GM21515 (cell line): ENCODE measurements at regions not wholly inside any gene's neighbourhood (a gene's known extent, or its start where the extent isn't known, plus 50 kb on each side); places are given as distances from the start of the nearest gene placed in this dataset.

ENCODE experiments used
- ATAC-seq: cut with Tn5 transposase; IDR thresholded peaks from one replicate; pipeline ENCODE4 v1.9.1; 2021; ENCODE audit not compliant: unreplicated experiment

DNA sequence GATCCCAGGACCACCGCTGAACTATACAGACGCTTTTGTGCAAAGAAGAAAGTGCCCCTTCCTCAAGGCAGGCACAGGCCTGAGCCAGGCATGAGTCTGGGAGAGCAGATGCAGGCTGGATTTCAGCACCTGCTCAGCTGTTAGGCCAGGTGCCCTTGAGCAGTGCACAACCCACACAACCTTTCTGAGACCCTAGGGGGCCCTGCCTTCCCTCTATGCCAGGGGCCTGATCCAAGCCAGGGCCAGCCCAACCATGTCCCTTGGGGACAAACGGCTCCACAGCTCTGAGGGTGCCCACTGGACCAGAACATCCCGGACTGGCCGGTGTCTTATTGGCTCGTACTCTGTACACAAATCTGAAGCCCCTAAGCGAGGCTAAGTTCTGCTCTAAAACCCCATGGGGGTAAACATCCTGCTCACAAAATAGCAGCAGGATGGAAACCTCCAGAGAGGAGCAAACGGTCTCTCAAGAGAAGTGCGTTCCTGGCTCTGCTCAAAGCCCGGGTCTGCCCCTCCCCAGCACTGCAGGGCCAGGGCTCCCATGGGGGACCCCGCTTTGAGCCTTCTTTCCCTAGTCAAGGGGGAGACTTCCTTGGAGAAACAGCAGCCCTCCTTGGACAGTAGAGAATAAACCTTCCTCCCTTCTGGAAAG lies 275.1 kb downstream of the NPHP4 start:
- ATAC-seq, result no peak

DNA sequence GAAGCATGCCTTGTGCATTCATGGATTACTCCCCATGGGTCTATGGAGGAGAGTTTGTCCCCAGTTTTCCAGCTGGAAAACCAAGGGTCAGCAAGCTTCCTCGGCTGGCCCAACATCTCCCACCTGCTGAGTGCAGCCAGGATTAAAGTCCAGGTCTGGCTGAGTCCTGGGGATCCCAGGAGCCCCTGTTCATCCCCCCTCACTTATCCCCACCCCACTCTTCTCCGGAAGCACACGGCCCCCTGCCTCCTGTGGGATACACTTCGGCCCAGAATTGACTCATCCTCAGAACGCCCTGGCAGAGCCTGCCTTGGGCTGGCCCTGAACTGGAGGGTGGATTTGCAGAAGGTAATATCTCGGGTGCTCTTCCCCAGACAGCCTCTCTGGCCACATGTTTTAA lies 276.1 kb downstream of the NPHP4 start:
- no peak for ATAC-seq

DNA sequence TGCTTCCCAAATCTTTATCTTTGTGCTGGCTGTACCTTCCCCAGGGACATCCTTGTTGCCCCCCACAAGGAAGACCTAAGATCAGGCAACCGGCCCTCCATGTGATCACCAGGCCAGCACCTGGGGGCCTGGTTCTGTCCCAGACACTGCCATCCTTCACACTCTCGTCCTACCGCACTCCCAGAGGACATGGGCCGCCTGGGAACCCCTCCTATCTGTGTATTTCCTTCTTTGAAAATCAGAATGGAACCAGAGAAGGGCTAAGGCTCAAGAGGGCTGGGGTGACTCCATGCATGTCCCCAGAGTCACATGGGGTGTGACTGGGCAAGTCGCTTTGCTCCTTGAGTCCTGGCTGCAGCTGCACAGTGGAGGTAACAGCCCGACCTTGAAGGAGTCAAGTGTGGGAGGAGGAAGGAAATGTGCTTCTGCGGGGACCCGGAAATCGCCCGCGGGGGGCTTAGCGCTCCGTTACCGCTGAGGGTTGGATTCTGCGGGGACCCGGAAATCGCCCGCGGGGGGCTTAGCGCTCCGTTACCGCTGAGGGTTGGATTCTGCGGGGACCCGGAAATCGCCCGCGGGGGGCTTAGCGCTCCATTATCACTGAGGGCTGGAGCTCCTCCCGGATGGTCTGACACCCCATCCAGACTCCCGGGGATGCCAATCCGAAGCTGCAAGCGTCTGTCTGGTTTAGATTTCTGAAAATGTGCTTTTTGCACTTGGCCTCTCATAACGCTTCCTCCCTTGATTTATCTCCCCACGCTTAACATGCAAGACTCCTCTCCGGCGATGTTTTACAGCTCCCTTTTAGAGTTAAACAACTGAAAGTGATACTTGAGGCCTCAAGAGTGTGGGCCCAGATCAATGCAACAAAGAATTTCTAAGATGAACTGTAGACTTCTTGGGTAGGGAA lies 278.9 kb downstream of the NPHP4 start:
- no peak for ATAC-seq

DNA sequence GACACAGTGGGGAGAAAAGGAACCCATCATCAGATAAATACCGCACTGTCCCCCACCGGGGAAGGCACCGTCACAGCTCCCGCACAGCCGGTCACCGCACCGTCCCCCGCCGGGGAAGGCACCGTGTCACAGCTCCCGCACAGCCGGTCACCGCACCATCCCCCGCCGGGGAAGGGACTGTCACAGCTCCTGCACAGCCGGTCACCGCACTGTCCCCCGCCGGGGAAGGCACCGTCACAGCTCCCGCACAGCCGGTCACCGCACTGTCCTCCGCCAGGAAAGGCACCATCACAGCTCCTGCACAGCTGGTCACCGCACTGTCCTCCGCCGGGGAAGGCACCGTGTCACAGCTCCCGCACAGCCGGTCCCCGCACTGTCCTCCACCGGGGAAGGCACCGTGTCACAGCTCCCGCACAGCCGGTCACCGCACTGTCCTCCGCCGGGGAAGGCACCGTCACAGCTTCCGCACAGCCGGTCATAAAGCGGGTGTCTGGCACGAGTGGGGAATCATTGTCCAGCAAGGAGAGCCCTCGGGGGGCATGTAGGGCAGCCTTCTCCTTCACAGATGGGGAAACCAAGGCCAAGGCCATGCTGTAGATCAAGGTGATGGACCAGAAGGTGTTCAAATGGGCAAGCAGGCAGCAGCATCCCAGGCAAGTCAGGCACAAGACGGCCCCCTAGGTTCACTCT lies 280.1 kb downstream of the NPHP4 start:
- ATAC-seq, result no peak

DNA sequence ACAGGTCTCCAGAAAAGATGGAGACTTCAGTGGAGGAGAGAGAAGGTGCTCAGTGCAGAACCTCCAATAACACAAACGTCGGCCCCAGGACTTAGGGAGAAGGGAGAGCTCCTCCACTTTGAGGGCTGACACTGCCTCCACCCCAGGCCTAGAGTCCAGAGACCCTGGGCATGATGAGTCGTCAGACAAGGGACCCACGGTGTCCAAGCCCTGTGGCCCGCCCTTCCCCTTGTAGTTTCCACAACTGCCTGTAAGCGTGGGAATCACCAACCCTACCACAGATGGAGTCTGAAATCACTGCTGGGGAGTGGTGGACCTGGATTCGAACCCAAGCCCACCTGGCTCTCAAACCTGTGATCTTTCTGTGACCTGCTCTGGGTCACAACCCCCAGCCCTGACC lies 281.1 kb downstream of the NPHP4 start:
- ATAC-seq, result no peak

DNA sequence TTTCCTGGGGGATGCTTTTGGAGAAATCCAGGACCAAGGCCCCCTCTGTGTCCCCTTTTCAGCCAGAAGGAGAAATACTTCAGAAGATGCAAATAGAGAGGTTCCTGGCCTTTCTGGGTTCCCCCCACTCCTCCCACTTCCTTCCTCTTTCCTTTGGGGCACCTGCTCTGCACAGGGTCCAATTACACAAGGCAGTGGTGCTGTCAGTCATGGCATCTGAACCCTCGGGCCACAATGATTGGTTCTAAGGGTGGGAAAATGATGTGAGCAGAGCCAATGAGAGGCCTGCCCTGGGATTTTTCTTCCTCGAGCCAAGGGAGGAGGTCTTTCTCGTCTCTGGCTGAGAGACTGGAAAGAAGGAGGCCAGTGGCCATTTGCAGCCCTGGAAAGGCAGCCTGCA lies 282.2 kb downstream of the NPHP4 start:
- no peak for ATAC-seq

DNA sequence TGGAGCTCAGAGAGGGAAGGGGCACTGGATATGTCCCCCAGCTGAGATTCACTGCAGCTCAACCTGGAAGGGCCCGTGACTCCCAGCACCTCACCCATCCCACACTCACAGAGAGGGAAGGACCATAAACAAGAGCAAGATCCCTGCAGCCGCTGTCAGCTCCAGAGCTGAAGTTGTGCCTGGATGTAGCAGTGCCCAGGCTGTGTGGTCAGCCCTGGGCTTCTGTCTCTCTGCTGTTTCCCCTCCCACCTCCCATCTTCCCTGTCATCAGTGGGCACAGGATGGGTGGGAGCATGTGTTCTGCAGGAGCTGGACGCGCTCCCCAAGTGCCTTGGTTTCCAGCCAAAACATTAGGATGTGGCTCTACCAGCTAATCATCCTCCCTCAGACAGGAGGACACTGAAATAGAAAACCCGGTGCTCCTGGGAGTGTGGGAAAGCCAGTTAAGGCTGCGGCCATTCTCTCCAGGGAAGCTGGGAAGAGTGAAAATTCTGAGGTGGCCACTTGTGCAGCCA lies 282.7 kb downstream of the NPHP4 start:
- no peak for ATAC-seq

DNA sequence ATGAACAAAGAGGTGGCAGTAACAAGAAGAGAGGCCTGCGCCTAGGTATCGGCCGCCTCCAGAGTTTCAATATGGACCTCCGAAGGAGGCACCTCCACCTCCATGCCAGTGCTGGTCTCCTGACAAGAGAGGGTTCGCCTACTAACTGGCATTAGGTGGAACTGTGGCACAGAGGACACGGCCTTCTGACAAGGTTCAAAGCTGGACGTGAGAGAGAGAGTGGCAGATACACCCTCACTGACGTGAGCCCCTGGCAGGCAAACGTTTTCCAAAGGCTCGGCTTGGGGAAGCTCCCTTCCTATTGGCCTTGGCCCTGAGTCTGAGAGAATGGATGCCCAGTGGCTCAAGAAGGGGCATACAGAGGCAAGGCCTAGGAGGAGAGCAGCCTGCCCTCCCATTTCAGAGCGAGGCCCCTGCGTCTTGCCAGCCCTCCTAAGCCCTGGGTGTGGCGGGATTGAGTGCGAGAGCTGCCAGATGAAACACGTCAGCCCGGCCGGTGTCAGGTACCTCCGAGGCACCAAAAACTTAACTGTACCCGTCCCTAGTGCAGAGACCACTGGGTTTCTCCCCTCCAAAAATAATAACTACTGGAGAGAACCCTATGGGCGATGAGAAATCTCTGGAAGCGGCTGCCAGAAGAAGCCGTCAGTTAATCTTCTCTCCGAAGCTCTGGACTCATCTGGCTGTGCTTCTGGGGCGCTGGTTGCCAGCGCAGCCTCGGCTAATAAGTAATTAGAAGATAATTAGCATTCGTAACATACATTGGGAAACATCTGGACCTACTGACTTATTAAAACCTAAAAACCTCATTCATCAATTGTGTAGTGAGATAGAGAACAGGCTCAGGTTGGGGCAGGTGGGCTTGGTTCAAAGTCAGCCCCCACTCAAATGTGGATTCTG lies 283.6 kb downstream of the NPHP4 start:
- no peak for ATAC-seq

DNA sequence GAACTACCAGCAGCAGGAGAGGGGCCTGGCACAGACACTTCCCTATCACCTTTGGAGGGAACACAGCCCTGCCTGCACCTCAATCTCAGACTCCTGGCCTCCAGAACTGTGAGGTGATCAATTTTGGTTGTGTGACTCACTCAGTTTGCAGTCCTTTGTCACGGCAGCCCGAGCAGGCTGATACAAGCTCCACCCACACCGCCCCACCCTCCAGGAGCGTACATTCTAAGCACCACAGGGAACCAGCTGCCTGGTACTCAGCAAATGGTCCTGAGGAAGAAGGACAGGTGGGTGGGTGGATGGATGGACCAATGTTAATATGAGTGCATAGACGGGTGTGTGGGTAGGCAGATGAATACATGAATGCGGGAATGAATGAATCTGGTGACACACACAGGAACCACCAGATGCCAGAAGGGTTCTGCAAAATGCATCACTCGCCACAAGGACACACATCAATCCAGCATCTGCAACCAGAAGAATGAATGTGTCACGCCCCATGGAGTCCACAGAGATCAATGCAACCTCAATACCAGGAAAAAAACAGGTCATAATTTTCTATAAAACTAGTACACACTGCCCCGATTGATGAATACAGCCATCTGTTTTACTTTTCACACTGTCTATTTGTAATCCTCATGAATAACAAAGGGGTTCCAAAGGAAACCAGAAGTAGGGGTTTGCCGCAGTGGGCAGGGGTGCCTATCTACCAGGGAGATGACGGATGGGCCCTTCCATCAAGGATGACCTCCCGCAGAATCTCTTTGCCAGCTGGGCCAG lies 284.5 kb downstream of the NPHP4 start:
- no peak for ATAC-seq

DNA sequence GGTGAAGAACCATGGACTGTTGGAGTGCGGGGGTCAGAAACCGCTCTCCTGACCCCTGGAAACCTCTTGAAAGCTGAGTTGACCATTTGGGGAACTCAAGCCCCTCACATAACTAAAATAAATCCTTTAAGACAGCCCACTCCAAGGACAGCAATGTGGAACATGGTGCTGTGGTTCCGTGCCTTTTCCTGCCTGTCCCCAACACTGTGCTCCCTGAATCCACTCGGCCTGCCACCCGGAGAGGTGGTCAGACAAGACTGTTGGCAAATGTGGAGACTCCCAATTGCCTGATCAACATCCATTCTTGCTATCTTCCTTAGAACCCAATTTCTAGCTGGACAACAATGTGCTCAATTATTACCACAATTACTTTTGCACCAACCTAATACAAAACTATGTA lies 286.0 kb downstream of the NPHP4 start:
- no peak for ATAC-seq

DNA sequence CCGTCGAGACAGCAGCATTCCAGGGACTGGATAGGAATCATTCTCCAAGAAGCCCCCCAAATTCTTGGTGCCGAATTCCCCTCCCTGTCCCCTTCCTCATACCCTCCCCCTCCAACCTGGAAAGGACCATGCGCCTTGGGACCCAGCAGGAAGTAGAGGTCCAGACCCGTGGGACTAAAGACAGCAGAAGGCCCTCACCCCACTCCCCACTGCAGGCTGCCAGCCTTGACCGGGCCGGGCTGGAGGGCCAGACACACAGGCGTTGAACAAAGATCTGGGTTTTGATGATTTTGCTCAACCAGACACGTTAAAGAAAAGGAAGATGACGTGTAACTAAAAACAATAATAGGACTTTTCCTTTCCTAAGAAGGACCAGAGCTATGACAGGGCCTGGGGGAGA lies 286.5 kb downstream of the NPHP4 start:
- ATAC-seq, result no peak

DNA sequence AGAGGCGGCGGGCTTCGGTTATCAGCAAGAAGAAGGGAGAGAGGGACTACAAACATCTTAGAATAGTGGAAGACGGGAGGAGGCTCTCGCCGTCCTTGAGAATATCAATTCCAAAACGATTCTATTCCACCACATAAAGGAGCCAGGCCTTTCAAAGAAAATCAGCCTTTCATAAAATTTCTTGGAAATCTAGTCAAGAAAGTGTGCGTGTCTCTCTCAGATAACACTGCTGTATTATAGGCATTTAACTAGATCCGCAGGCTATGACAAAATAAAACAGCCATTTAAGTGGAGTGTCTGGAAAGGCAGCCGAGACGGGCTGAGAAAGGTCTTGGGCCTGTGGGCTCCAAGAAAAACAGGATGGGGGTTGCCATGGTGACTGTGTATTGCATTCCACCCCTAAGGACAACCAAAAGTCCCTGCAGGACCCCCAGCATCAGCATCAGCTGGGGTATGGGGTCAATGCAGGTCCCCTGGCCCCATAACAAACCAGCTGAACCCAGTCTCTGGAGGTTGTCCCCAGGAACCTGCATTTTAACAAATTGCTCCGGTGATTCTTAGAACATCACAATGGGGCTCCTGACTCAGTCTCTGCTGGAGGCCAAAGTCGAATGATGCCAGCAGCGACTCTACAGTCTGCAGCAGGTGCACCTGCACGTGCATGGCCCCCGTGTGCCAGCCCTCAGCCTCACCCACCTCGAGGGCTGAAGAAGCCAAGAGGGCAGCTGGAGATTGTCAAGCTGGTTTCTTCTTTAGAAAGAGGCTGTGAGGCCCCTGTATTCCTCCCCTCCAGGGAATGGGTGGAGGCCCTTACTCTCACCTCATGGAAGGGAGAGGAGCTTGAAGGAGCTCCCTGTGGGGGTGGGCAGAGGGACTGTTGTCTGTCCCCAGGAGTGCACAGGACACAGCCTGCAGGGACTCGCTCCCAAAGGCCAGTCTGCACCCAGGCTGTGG lies 287.4 kb downstream of the NPHP4 start:
- no peak for ATAC-seq

DNA sequence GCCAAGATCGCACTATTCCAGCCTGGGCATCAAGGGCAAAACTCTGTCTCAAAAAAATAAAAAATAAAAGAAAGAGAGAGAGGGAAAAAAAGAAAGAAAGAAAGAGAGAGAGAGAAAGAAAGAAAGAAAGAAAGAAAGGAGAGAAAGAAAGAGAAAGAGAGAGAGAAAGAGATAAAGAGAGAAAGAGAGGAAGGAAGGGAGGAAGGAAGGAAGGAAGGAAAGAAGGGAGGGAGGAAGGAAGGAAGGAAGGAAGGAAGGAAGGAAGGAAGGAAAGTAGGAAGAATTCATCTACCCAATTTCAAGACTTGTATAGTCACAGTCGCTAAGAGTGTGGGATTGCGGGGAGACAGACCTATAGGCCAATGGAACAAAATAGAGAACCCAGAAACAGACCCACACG lies 290.6 kb downstream of the NPHP4 start:
- ATAC-seq, result no peak

DNA sequence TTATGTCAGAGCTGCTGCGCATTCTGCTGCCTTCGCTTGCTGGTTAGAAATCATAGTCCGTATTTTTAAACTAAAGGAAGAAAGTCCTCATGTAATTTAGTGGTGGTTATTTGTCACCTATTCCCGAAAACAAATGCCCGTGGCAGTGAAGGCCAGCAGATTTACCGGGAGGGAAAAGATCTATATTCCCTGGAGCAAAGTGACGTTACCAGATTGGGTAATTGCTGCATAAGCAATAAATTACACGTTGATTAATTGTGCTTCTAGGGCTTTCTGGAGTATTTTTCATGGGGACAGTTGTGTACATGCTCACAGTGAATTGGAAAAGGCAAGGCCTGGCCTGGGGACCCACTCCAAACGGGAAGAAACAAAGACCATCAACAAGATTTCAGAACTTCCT lies 298.7 kb downstream of the NPHP4 start:
- ATAC-seq, result no peak

DNA sequence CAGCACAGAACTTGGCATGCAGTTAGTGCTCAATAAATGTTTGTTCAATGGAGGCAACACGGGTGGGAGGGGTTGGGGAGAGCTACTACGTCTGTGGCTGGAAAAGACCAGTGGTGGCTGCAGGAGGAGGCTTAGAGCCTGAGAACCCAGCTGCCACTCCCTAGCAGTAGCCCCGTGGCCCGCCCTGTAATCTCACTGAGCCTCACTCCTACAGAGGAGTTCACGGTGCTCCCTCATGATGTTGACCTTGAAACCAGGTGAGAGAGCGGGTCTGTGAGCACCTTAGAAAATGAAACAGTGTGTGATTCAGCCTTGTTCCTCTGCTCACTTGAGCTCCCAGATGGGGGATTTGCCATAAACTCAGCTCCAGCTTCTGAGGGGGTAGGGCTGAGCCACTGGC lies 299.6 kb downstream of the NPHP4 start:
- no peak for ATAC-seq

DNA sequence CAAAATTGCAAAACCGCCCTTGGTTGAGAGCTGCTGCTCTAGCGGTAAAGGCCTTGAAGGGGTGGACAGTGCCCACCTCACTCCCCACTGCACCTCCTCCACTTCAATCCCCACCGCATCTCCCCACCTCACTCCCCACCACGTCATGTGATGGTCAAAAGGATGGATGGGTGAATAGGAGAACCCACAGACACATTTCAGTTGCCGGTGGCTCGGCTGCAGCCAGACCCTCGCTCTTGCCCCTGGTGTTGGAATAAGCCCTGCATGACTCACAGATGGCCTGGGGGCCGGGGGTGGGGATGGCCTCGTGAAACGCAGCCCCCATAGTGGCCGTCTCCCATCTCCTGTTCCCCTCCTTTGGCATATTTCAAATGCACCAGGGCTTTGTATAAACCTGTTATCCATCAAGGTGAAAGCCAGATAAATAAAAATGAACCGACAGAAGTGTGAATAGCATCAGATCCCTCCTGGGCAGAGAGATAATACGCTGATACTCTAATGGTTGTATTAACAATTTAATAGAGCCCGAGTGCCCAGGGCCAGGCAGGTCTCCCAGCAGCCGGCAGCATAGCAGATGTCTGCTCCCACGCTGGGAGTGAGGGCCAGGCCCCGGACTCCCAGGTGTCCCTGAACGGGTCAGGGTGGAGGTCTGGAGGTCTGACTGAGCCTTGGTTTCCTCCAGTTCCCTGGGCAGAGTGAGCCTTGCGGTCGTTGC lies 300.3 kb downstream of the NPHP4 start:
- no peak for ATAC-seq

DNA sequence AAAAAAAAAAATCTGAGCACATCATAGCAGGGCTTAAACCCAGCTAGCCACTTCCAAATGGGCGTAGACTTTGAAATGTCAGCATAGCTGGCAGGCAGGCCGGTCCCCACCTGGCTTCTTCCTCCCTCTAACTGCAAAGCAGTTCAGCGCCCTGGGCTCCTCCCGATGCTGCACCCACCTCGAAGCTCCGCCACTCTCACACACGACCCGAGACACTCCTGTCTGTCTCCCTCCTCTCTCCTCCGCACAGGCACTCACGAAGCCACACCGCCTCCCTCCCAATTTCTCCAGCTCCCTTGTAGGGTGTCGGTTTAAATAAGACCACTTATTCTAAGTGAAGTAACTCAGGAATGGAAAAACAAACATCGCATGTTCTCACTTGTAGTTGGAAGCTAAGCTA lies 301.3 kb downstream of the NPHP4 start:
- no peak for ATAC-seq

DNA sequence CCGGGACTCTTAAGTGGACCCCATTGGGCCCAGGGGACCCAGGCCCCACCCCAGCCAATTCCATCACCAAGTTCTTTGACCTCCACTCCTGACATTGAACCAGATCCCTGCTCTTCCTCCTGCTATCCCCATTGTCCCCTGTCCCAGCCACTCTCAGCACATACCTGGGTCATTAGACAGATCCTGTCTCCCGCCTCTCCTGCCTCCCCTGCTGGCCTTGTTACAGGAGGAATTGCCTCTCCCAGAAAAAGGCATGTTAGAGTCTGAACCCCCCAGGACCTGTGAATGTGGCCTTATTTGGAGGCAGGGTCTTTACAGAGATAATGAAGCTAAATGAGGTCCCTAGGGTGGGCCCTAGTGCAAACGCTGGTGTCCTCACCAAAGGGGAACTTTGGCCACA lies 301.9 kb downstream of the NPHP4 start:
- ATAC-seq, result no peak
